HEK293 (cell line): ENCODE measurements at regions not wholly inside any gene's neighbourhood (a gene's known extent, or its start where the extent isn't known, plus 50 kb on each side); places are given as distances from the start of the nearest gene placed in this dataset.

Source experiments
- BCL11B ChIP-seq: fragments of 450-650 bp; formaldehyde crosslinking; IDR thresholded peaks from 2 replicates; pipeline ENCODE4 v1.5.1; 2016; ENCODE audit warnings: low read depth, missing biosample characterization, missing genetic modification characterization
- CTCF ChIP-seq: fragments of 450-650 bp; formaldehyde crosslinking; IDR thresholded peaks from 2 replicates; pipeline ENCODE4 v1.5.1; 2016; ENCODE audit warnings: missing biosample characterization, missing genetic modification characterization
- HOXD13 ChIP-seq: sonication (generic); formaldehyde crosslinking; IDR thresholded peaks from 2 replicates; pipeline ENCODE4 v1.8.0; 2022; ENCODE audit warnings: missing genetic modification reagents, borderline replicate concordance
- KLF1 ChIP-seq: fragments of 450-650 bp; formaldehyde crosslinking; IDR thresholded peaks from 2 replicates; pipeline ENCODE4 v1.5.1; 2016; ENCODE audit warnings: missing biosample characterization, missing genetic modification characterization
- PRDM4 ChIP-seq: fragments of 450-650 bp; formaldehyde crosslinking; IDR thresholded peaks from 2 replicates; pipeline ENCODE4 v1.5.1; 2017; ENCODE audit warnings: missing biosample characterization, missing genetic modification characterization
- PRDM6 ChIP-seq: fragments of 450-650 bp; formaldehyde crosslinking; IDR thresholded peaks from 2 replicates; pipeline ENCODE4 v1.5.1; 2017; ENCODE audit warnings: missing biosample characterization, missing genetic modification characterization
- SP7 ChIP-seq: fragments of 450-650 bp; formaldehyde crosslinking; IDR thresholded peaks from 2 replicates; pipeline ENCODE4 v1.5.1; 2016; ENCODE audit warnings: missing biosample characterization, missing genetic modification characterization
- TSHZ1 ChIP-seq: fragments of 450-650 bp; formaldehyde crosslinking; IDR thresholded peaks from 2 replicates; pipeline ENCODE4 v1.5.1; 2016; ENCODE audit warnings: missing biosample characterization, missing genetic modification characterization, borderline replicate concordance
- ZFHX2 ChIP-seq: fragments of 450-650 bp; formaldehyde crosslinking; conservative IDR thresholded peaks from 2 replicates; pipeline ENCODE4 v1.5.1; 2016; ENCODE audit warnings: missing biosample characterization, missing genetic modification characterization
- ZFP69B ChIP-seq: fragments of 450-650 bp; formaldehyde crosslinking; IDR thresholded peaks from 2 replicates; pipeline ENCODE4 v1.5.1; 2016; ENCODE audit warnings: missing biosample characterization, missing genetic modification characterization
- ZNF10 ChIP-seq: fragments of 450-650 bp; formaldehyde crosslinking; IDR thresholded peaks from 2 replicates; pipeline ENCODE4 v1.5.1; 2017; ENCODE audit warnings: missing biosample characterization, missing genetic modification characterization
- ZNF132 ChIP-seq: fragments of 450-650 bp; formaldehyde crosslinking; IDR thresholded peaks from 2 replicates; pipeline ENCODE4 v1.5.1; 2017; ENCODE audit warnings: missing biosample characterization, missing genetic modification characterization, borderline replicate concordance
- ZNF202 ChIP-seq: fragments of 450-650 bp; formaldehyde crosslinking; IDR thresholded peaks from 2 replicates; pipeline ENCODE4 v1.5.1; 2016; ENCODE audit warnings: missing biosample characterization, missing genetic modification characterization, borderline replicate concordance
- ZNF248 ChIP-seq: fragments of 450-650 bp; formaldehyde crosslinking; IDR thresholded peaks from 2 replicates; pipeline ENCODE4 v1.5.1; 2017; ENCODE audit warnings: missing biosample characterization, missing genetic modification characterization
- ZNF292 ChIP-seq: fragments of 450-650 bp; formaldehyde crosslinking; IDR thresholded peaks from 2 replicates; pipeline ENCODE4 v1.5.1; 2016; ENCODE audit warnings: low read depth, missing biosample characterization, missing genetic modification characterization, borderline replicate concordance
- ZNF324 ChIP-seq: fragments of 450-650 bp; formaldehyde crosslinking; IDR thresholded peaks from 2 replicates; pipeline ENCODE4 v1.5.1; 2016; ENCODE audit warnings: missing biosample characterization, missing genetic modification characterization
- ZNF394 ChIP-seq: fragments of 450-650 bp; formaldehyde crosslinking; IDR thresholded peaks from 2 replicates; pipeline ENCODE4 v1.5.1; 2016; ENCODE audit warnings: missing biosample characterization, missing genetic modification characterization, mild to moderate bottlenecking, moderate library complexity, borderline replicate concordance
- ZNF398 ChIP-seq: fragments of 450-650 bp; formaldehyde crosslinking; IDR thresholded peaks from 2 replicates; pipeline ENCODE4 v1.5.1; 2017; ENCODE audit warnings: missing biosample characterization, missing genetic modification characterization
- ZNF404 ChIP-seq: fragments of 450-650 bp; formaldehyde crosslinking; IDR thresholded peaks from 2 replicates; pipeline ENCODE4 v1.5.1; 2017; ENCODE audit warnings: missing biosample characterization, missing genetic modification characterization
- ZNF501 ChIP-seq: fragments of 450-650 bp; formaldehyde crosslinking; IDR thresholded peaks from 2 replicates; pipeline ENCODE4 v1.5.1; 2016; ENCODE audit warnings: missing biosample characterization, missing genetic modification characterization
- ZNF580 ChIP-seq: fragments of 450-650 bp; formaldehyde crosslinking; IDR thresholded peaks from 2 replicates; pipeline ENCODE4 v1.5.1; 2016; ENCODE audit warnings: missing biosample characterization, missing genetic modification characterization
- ZNF629 ChIP-seq: fragments of 450-650 bp; formaldehyde crosslinking; IDR thresholded peaks from 2 replicates; pipeline ENCODE4 v1.5.1; 2017; ENCODE audit warnings: missing biosample characterization, missing genetic modification characterization
- ZNF654 ChIP-seq: fragments of 450-650 bp; formaldehyde crosslinking; IDR thresholded peaks from 2 replicates; pipeline ENCODE4 v1.5.1; 2016; ENCODE audit warnings: low read depth, missing biosample characterization, missing genetic modification characterization
- ZNF658 ChIP-seq: fragments of 450-650 bp; formaldehyde crosslinking; IDR thresholded peaks from 2 replicates; pipeline ENCODE4; 2016; ENCODE audit warnings: missing biosample characterization, missing genetic modification characterization
- ZNF701 ChIP-seq: fragments of 450-650 bp; formaldehyde crosslinking; IDR thresholded peaks from 2 replicates; pipeline ENCODE4 v1.5.1; 2016; ENCODE audit warnings: missing biosample characterization, missing genetic modification characterization
- ZNF768 ChIP-seq: fragments of 450-650 bp; formaldehyde crosslinking; IDR thresholded peaks from 2 replicates; pipeline ENCODE4 v1.5.1; 2018; ENCODE audit warnings: missing biosample characterization, mild to moderate bottlenecking, missing genetic modification characterization
- ZNF776 ChIP-seq: fragments of 450-650 bp; formaldehyde crosslinking; IDR thresholded peaks from 2 replicates; pipeline ENCODE4 v1.5.0; 2017; ENCODE audit warnings: missing biosample characterization, missing genetic modification characterization, borderline replicate concordance
- ZSCAN30 ChIP-seq: fragments of 450-650 bp; IDR thresholded peaks from 2 replicates; pipeline ENCODE4 v1.5.1; 2018; ENCODE audit warnings: missing biosample characterization, mild to moderate bottlenecking, missing genetic modification characterization, moderate library complexity

GRCh38 chr20:4592316-4593148 lies 93.7 kb upstream of the PRNP start (continued):
- peak; percentile 85 for TF ChIP-seq CTCF
- TF ChIP-seq ZNF501 (tag by site-specific recombination) = no peak
- peak; percentile 41 for TF ChIP-seq ZNF654
- TF ChIP-seq KLF1 = no peak
- TF ChIP-seq ZNF324 (tag by site-specific recombination) = no peak
- TF ChIP-seq ZNF202 (tag by site-specific recombination) = no peak
- TF ChIP-seq SP7 (tag by site-specific recombination) = 0 out of 2 replicates have a peak, but pooled peaks have one; percentile 33
- no peak; the same call in 1 of the 2 replicates for TF ChIP-seq ZNF394
- TF ChIP-seq ZNF404 (tag by site-specific recombination) = no peak
- no peak for TF ChIP-seq ZNF776 (tag by site-specific recombination)
- TF ChIP-seq ZSCAN30 (tag by site-specific recombination) = peak; percentile 78; the same call in 1 of the 2 replicates
- peak; percentile 20; the same call in 1 of the 2 replicates for TF ChIP-seq ZFHX2 (tag by site-specific recombination)
- TF ChIP-seq ZNF248 (tag by site-specific recombination) = no peak
- no peak for TF ChIP-seq ZNF132 (tag by site-specific recombination)
- no peak for TF ChIP-seq PRDM4 (tag by site-specific recombination)
- TF ChIP-seq ZFP69B (tag by site-specific recombination) = 0 out of 2 replicates have a peak, but pooled peaks have one; percentile 25
- TF ChIP-seq TSHZ1 (tag by site-specific recombination) = no peak
- no peak for TF ChIP-seq PRDM6 (tag by site-specific recombination)
- no peak for TF ChIP-seq BCL11B (tag by site-specific recombination)
- no peak for TF ChIP-seq HOXD13 (CRISPR knock-in tag)
- no peak for TF ChIP-seq ZNF768 (tag by site-specific recombination)
- no peak for TF ChIP-seq ZNF580
- no peak for TF ChIP-seq ZNF10 (tag by site-specific recombination)
- TF ChIP-seq ZNF701 (tag by site-specific recombination) = no peak
- TF ChIP-seq ZNF658 (tag by site-specific recombination) = no peak
- TF ChIP-seq ZNF398 (tag by site-specific recombination) = peak; percentile 53
- TF ChIP-seq ZNF629 (tag by site-specific recombination) = no peak
- no peak for TF ChIP-seq ZNF292 (tag by site-specific recombination)
